NCI-H526 treated with DMSO at 0.1 percent for 48 hours (cell line): ENCODE measurements at regions not wholly inside any gene's neighbourhood (a gene's known extent, or its start where the extent isn't known, plus 50 kb on each side); places are given as distances from the start of the nearest gene placed in this dataset.

Experiments used
- DNase-seq: peaks from one replicate; lab custom pipeline; 2025; lab: John Stamatoyannopoulos, UW

DNA sequence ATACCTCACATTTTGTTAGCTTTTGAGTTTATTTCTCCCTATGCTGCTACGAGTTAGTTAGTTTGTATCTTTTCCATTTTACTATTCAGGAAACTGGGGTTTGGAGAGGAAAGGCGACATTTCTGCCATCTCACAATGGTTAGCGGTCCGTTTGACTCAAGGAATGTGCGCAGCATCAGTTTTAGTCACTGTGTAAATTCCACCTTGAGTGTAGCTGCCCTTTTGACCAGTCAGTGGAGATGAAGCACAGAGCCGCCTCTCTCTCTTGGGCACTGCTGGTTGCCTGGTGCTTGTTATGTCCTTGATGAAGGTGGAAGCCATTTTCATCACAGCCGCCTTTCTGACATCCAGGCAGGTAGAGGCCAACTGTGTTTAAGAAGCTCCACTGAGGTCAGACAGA, 185.5 kb downstream of the SCP2D1 start:
- DNase-seq: no peak

DNA sequence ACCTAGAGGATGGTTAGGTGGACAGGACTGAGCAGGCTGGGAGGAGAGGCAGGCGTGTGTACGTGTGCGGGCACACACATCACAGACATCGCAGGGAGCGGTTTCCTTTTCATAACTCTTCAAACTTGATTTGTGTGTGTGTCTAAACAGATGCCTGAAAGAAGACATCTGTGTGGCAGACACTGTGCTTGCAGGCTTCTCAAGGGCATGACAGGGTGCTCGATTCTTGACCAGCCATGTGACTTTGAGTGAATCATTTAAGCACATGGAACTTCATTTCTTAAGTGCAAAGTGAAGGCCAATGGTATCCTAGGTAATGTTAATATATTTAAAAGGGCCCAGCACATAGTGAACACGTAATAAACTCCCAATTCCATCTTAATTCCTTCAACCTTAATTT, 186.5 kb downstream of the SCP2D1 start:
- no peak for DNase-seq

DNA sequence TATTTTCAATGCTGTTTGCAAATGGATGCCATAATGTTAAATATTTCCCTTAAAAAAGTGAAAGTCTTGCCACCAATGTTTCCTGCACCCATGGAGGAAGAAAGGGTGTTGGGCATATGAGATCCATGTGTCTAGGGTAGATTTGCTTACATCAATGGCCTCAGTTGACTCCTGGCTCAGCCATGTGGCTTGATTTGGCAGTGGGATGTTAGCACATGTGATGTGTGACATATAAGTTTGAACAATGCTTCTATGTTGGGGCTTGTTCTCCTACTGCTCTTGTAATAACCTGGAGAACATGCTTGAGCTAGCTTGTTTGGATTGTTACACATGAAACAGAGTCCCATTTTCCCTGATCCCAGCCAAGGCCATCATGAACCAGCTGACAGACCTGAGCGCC, 187.6 kb downstream of the SCP2D1 start:
- no peak for DNase-seq

DNA sequence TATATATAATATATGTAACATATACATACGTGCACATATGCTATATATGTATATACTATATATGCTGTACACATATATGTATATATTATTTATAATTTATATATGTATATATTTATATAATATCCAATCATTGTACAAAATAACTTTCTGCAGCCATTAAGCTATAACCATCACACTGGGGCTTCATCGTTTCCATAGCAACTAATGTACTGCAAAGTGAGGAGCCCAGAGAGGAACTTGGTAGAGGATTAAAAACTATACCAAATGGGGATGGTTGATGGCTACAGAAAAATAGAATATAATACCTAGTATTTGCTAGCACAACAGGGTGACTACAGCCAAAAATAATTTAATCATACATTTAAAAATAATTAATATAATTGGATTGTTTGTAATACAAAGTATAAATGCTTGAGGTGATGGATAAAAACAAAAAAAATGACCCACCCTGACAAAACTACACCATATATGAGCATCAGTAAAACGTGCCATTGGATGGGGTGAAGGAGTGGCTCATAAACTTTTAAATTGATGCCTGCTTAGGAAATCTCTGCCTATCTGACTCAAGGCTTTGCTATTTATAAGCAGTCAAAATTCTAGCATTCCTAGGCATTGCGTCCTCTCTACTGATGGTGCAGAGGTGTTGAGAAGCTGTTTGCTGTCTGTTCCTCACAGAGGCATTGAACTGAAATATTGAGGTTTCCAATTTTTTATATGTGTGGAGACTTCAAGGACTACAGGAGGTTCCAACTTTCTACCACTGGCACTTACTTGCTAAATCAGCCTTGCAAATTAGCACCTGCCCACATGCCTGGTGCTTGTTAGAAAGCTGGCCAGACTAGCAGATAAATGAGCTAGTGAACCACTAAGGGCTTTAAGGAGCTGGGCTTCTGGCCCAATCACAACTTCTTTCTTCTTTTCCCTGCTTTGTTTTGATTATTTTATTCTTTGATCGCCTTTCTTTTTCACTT, 190.1 kb downstream of the SCP2D1 start:
- no peak for DNase-seq

DNA sequence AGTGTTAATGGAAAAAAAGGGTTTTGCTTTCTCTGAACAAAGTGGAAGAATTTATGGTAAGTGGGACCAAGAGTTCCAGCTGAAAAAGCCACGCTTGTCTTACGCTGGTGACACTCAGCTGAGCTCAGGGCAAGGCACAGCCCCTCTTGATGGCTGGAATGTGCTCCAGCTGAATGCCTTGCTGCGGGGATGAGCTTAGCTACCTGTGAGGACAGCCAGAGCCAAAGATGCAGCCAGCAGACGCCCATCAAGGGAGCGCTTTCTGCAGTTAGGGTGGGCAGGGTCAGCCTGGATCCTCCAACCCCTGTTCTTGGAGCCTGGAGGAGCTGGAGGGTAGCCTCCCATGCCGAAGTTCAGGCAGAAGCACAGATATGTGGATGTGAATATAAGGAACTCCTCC, 191.4 kb downstream of the SCP2D1 start:
- no peak for DNase-seq

DNA sequence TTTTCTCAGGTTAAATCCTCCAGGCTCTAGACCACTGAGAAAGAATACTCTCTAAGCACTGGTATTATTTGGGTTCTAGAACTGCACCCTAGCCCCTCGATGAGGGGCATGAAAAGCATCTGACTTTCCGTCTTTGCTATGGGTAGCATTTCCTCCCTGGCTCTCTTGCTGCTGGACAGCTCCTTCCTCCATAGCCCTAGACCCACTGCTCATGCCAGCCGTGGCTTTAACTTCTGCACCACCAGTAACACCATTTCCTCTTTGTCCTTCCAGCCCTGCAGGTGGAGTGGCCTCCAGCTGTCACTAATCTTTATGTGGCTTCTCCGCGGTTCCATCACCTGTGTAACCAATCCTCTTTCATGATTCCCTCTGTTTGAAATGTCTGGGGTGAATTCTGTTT, 194.9 kb downstream of the SCP2D1 start:
- no peak for DNase-seq

DNA sequence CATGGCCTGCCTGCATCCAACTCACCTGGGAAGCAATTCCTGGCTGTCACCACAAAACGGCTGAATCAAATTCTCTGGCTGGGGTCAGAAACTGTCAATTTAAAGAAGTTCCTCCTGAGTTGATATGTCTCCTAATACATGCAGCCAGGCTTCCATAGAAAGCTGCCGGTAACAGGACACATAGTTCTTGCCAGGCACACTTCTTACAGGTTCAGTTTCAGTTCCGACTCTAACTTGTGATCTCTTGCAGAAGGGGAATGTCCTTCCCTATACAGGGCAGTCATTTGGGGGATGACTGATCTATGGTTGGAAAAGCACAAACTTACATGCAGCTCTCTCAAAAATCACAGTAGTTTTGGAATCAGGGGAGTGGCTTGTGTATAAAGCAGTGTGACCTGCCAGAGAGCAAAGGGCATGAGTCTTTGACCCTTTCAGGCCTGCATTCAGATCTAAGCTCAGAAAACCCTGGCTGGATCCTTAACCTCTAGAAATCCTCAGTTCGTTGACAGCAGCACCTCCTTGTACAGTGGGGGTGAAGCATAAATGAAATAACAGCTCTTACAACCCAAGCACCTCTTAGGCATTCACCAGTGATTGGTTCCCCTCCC, 195.6 kb downstream of the SCP2D1 start:
- no peak for DNase-seq

DNA sequence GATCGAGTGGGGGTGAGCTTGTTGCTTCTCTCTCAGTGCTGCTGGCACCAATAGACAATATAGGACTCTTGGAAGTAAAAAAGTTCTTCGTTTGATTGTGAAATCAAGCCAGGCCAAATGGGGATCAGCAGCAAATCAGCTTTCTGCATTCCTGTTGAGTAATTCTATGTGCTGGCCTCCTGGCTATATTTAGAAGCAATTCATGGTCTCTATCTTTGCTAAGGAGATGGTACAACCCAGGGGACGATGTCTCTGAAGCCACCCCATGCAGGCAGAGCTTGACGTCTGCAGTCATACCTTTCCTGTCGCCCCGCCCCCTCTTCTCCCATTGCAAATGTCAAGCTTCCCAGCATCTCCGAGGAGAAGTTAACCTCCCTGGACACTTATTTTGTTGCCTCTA, 199.1 kb downstream of the SCP2D1 start:
- no peak for DNase-seq

DNA sequence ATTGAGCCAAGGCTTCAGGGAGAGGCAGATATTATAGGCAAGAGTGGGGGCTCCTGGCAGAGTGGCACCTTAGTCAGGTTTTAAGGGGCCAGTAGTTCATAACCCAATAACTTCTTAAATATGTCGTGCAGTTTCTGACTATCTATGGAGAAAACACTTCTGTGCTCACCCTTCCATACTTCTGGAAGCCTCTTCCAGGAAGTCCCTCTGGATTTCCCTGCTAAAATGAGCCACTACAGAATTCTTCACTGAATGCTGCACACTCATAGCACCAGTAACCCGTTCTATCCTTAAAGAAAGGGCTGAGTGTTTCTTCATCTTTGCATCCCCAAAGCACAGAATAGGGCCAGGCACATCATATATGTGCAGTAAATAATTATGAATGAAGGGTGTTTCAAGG, 198.5 kb upstream of the SLC24A3 start:
- no peak for DNase-seq

DNA sequence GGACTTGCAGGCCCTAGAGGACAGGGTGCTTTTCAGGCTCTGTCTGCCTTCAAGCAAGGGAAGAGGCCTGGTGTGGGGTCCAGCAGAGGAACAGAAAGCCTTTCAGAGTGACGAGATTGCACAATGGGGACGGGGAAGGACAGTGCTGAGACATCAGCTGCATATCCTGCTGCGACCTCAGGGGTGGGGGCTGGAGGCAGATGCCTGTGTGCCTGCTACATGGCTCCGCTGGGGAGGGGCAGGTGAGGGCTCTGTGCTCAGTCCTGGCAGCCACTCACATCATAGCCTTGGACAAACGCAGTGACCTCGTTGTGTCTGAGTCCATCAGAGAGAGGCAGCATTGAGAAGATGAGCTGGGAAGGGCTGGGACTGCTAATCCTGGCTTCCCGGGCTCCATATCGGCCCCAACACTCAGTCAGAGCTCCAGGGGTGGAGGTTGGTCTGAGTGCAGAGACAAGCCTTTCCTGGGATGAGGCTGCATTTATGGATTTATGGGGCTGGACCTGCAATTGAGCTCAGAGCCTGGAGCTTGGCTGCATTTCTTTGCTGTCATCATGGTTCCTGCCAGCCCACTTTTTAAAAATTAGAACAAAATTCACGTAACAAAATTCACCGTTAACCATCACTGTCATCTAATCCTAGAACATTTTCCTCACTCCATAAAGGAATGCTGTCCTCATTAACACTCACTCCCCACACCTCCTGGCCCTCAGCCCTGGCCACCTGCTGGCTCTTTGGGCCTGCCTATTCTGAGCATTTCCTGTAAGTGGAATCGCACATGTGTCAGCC, 196.9 kb upstream of the SLC24A3 start:
- DNase-seq: no peak

DNA sequence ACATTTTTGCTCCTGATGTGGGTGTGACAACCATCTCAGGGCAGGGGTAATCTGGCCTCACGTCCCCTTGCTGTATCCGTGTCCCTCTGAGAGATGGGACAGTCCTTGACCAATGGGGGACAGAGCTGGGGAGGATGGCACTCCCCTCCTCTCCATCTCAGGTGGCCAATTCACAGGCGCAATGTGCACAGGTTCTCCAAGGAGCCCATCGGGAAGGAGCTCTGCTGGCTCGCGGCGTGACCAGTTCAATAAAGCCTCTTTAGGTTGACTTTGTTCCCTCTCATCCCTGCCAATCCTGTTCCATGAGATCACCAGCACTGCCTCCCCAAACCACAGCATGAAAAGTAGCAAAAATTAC, 196.3 kb upstream of the SLC24A3 start:
- DNase-seq: no peak

DNA sequence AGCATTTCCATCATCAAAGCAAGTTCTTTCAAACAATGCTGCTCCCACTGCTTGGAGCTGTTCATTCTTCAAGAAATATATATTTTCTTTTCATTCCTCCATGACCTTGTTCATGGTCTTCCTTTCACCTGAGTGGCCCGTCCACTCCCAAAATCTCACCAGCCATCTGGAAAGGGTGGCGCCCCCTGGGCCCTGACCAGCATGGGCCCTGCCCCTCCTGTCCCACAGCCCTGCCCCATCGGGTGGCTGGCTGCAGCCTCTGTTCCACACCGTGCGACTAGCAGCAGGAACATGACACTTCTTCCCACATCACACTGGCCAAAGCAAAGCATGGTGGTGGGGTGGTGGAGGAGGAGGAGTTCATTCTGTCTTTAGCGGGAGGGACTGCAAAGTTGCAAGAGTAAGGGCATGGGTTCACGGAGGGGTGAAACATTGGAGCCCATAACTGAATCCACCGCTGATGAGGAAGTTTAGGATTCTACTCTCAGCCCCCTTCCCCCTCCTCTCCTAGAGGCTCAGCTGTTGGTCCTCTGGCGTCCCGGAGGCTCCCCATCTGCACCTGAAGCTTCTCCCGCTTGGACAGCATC, 195.2 kb upstream of the SLC24A3 start:
- DNase-seq: no peak

DNA sequence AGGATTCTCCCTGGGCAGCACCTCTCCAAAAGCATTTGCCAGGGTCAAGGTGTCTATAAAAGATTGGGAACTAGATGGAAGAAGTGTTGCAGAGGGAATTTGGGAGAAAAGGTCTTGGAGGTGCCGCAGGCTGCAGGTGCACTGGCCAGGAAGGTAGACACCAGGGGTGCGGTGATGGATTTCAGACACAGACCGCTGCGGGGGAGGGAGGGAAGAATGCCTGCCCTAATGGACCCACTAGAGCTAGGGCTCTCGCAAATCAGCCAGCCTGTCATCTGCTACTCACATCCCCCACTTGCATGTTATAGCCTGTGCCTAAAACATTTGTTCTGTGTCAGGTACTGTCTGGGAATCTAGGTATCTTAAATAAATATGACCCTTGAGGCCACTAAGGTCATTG, 193.6 kb upstream of the SLC24A3 start:
- DNase-seq: no peak

DNA sequence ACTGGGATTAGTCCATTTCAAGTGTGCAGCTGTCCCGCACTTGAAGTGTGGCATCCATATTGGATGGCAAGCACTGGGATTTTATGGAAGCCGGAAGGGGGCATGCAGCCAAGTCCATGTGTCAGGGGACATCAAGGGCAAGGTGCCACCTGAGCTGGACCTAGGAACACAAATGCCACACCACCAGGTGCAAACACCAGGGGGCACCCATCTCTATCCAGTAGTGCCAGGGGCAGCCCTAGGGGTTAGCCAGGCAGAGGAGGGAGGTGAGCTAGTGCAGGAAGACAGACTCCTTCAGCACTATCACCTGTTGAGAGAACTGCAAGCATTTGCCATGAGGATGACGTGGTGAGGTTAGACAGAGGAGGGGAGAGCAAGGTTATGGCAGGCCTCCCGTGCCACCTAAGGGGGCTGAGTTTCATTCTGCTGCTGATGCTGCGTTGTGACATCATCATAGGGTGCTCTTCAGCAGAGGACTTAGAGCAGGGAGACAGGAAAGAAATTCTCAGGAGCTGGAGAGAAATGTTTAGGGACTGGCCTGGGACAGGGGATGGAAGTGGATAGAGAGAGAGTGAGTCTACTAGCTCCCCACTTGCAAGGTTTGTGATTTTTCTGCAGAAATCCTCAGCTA, 192.6 kb upstream of the SLC24A3 start:
- DNase-seq: no peak

DNA sequence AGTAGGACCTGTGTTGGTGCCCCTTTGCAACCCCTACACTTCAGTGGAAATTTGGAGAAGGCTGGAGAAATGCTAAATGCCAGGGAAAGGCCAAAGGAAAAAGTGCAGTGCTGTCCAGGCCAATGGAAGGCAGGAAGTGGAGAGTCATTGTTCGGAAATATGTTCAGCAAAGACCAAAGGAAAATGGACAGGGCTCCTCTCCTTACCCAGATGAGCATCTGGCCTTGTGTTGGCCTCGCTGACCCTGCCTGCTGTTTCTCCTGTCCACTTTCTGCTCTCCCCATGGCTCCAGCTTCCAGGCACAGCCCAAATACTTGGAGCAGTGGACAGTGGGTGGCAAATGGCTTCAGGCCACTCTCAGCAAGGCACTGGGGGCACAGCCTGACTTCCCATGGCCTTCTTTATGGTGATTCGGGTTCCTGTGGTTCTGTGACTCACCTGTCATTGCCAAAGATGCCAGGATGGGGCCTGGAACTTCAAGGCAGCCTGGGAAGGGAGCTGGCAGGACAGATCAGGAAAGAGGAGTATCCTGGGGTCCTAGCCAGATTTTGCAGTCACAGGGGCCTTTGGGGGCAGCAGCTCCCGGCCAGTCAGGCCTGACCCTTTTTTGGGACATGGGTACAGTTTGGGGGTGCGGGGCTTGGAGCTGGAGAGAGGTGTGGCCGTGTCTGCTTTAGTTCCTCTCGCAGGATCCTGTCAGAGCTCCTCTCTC, 190.9 kb upstream of the SLC24A3 start:
- no peak for DNase-seq

DNA sequence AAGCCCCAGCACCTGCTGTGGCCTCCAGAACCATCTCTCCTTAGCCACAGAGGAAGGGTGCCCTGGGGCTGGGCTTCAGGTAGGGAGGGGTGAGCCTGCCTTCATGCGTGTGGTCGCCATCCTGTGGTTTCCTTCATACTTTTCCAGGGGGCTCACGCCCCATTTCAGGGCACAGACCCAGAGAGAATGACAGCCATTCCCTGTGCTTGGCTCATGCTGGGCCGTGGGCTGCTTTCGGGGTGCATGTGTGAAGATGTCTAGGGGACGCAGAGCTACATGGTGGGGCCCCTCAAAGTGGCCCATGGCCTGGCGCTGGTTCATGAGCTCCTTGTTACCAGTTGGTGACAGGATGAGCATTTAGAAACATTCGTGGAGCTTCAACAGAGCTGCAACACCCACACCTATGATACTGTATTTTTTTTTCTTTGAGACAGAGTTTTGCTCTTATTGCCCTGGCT, 190.3 kb upstream of the SLC24A3 start:
- no peak for DNase-seq

DNA sequence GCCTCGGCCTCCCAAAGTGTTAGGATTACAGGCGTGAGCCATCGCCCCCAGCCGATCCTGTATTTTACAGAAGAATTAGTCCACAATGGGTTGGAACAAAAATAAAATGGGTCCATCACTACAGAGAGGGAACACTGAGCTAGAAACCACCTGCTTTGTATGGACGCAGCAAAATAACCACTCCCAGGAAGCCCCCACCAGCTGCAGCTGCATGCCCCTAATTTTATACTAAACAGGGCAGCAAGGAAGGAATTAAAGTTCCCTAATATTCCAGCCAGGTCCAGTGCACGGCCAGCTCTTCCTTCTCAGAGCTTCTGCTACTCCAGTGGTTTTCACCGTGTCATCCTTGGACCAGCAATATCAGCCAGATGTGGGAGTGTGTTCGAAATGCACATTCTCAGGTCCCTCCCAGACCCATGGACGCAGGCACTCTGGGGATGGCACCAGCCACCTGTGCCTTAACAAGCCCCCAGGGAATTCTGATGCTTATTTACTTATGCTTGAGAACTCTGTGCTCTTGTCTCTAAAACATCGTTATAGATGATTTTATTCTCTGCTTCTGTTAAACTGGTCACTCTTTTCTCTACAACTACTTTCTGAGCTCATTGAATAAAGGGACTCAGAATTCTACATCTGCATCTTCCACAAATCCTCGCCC, 189.5 kb upstream of the SLC24A3 start:
- DNase-seq: no peak

DNA sequence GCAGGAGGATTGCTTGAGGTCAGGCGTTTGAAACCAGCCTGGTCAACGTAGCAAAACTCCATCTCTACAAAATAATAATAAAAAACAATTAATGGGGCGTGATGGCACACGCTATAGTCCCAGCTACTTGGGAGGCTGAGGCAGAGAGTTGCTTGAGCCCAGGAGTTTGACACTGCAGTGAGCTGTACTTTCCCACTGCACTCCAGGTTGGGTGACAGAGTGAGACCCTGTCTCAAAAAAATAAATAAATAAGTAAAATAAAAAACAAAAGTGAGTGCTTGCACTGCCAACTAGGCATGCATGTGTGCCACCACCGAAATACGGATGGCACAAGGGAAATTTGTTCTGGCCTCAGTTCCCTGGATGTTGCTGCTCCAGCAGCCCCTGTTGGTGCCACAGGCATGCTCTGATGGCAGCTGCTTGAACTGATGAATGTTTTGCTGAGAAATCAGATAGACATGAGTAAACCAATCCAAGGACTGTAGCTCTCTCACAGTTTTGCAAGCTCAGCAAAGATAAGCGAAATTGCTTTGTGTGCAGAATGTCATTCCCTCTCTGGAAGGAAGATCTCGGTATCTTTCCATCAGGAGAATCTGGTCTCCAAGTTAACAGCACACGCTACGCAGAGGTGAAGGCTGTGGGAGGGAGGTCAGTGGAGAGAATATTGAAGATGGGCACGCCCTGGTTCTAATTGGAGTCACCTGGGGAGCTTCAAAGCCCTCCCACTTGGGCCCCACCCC, 188.0 kb upstream of the SLC24A3 start:
- DNase-seq: no peak

DNA sequence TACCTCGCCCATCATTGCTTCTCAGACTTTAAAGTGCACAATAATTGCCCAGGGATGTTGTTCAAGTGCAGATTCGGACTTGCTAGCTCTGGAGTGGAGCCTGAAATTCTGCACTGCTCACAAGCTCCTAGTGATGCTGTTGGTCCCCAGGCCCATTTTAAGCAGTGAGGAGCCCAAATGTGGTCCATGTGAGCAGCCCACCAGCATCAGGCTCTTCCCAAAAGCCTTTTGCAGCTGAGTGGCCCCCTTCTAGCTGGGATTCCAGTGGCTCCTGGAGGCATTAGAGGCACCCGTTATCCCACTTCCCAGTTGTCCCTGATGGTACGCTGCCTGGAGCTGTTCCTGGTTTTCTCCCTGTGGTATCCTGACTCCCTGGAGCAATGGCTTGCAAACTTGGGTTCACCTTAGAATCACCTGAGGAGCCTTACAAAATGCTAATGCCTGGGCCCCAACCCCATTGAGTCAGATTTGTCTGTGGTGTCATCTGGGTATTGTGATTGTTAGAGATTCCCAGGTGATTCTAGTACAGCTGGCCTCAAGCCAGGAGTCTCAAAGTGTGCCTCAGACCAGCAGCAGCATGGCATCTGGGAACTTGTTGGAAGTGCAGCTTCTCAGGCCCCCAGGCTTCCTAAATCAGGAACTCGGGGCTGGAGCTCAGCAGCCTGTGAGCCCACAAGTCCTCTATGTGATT, 186.9 kb upstream of the SLC24A3 start:
- no peak for DNase-seq
